SK-N-SH treated with all-trans-retinoic acid at 6 μM for 48 hours (cell line): ENCODE measurements at regions not wholly inside any gene's neighbourhood (a gene's known extent, or its start where the extent isn't known, plus 50 kb on each side); places are given as distances from the start of the nearest gene placed in this dataset.

Experiments used
- POU6F1 ChIP-seq: fragments of 250-450 bp; sonication (Bioruptor Pico); IDR thresholded peaks from 2 replicates; pipeline ENCODE4 v1.8.0; 2021; ENCODE audit warnings: low read depth, mild to moderate bottlenecking, moderate library complexity, borderline replicate concordance
- TF ChIP-seq, protein P1 (sequence below): fragments of 250-450 bp; sonication (Bioruptor Pico); IDR thresholded peaks from 2 replicates; pipeline ENCODE4 v1.5.1; 2020; ENCODE audit warnings: low read depth, mild to moderate bottlenecking, moderate library complexity

DNA sequence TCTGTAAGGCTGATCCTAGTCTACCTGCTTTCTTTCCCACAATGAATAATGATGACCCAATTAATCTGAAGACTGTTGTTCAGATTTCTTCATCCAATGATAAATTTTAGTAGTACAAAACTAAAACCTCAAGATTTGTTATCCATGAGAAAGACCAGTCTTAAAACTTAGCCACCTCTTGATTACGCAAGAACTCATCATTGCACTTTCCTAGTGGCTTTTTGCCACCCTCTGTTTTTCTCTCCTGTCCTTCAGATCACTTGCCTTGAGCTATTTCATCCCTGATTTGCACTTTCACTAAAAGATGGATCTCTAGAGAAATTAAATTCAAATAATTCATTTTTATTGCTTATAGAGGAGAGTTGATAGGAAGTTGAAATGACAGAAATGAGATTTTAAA, 142.7 kb upstream of the RBMS3 start:
- TF ChIP-seq POU6F1 (CRISPR knock-in tag), result no peak
- TF ChIP-seq, protein P1, sequence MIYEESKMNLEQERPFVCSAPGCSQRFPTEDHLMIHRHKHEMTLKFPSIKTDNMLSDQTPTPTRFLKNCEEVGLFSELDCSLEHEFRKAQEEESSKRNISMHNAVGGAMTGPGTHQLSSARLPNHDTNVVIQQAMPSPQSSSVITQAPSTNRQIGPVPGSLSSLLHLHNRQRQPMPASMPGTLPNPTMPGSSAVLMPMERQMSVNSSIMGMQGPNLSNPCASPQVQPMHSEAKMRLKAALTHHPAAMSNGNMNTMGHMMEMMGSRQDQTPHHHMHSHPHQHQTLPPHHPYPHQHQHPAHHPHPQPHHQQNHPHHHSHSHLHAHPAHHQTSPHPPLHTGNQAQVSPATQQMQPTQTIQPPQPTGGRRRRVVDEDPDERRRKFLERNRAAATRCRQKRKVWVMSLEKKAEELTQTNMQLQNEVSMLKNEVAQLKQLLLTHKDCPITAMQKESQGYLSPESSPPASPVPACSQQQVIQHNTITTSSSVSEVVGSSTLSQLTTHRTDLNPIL (CRISPR knock-in tag), result no peak
